HL-60 (cell line): ENCODE measurements at regions not wholly inside any gene's neighbourhood (a gene's known extent, or its start where the extent isn't known, plus 50 kb on each side); places are given as distances from the start of the nearest gene placed in this dataset.

Source experiments
- DNase-seq, 2 experiments: peaks; one replicate each; pipeline ENCODE4 v3.0.0-alpha.2; 2010 to 2020; ENCODE audit warnings: low read depth in 1 of 2, low spot score in 1 of 2
- H3K27ac ChIP-seq: fragments of 250-450 bp; sonication (Bioruptor Pico); replicated peaks from 2 replicates; pipeline ENCODE4 v1.5.1; 2020; ENCODE audit warnings: mild to moderate bottlenecking, moderate library complexity
- H3K27me3 ChIP-seq: fragments of 250-450 bp; sonication (Bioruptor Pico); 2 replicates; pipeline ENCODE4 v1.5.1; 2021; ENCODE audit warnings: mild to moderate bottlenecking, moderate library complexity; ENCODE audit not compliant: insufficient read depth, poor library complexity, severe bottlenecking
- H3K4me3 ChIP-seq: replicated peaks from 2 replicates; pipeline ENCODE4 v1.5.1; 2011; ENCODE audit warnings: mild to moderate bottlenecking, control low read depth, low read length; ENCODE audit not compliant: insufficient read depth
- CTCF ChIP-seq: IDR thresholded peaks from one replicate; pipeline ENCODE4 v1.5.1; 2011; ENCODE audit warnings: low read length, control low read depth, inconsistent platforms; ENCODE audit not compliant: insufficient read depth
- GABPA ChIP-seq: IDR thresholded peaks from 2 replicates; pipeline ENCODE4 v1.6.1; 2012; ENCODE audit warnings: low read depth
- POLR2AphosphoS5 ChIP-seq: IDR thresholded peaks from 2 replicates; pipeline ENCODE4 v1.6.1; 2012; ENCODE audit warnings: low read depth
- REST ChIP-seq: IDR thresholded peaks from 2 replicates; pipeline ENCODE4 v1.6.1; 2012; ENCODE audit warnings: low read depth; ENCODE audit not compliant: insufficient replicate concordance
- SPI1 ChIP-seq: IDR thresholded peaks from 2 replicates; pipeline ENCODE4 v1.6.1; 2012; ENCODE audit warnings: low read depth, mild to moderate bottlenecking, borderline replicate concordance

- TF ChIP-seq CTCF (no peak), POLR2AphosphoS5 (no peak), REST (no peak), SPI1 (no peak), GABPA (no peak)
- peak; percentile 5 to 38 for DNase-seq
- H3K27ac ChIP-seq = no peak overlapping the region
- no peak overlapping the region for H3K4me3 ChIP-seq
- no peaks in the 10 kb centered on the region for H3K27me3 ChIP-seq
These were observed 132.4 kb upstream of the SYNDIG1 start for GRCh38 chr20:24337069-24337468.

DNA sequence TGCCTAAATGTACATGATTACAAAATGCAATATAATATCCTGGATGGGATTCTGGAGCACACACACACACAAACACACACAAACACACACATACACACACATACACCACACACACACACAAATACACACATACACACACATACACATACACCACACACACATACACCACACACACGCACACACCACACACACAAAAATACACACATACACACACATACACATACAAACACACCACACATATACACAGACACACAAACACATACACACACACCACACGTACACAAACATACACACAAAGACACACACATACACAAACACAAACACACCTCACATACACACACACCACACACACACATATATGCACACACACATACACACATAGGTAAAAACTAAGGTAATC is 134.6 kb upstream of the SYNDIG1 start:
- Histone ChIP-seq H3K4me3 (no peak overlapping the region), H3K27me3 (no peaks in the 10 kb centered on the region), H3K27ac (no peak overlapping the region)
- no peak for DNase-seq
- no peak for TF ChIP-seq REST
- no peak for TF ChIP-seq GABPA
- TF ChIP-seq POLR2AphosphoS5 = no peak
- no peak for TF ChIP-seq CTCF

- TF ChIP-seq CTCF = no peak
- TF ChIP-seq GABPA = no peak
- no peak for TF ChIP-seq REST
- TF ChIP-seq POLR2AphosphoS5 = no peak
- TF ChIP-seq SPI1 = no peak
- no peak overlapping the region for H3K27ac ChIP-seq
- no peak overlapping the region for H3K4me3 ChIP-seq
- no peak for DNase-seq
- H3K27me3 ChIP-seq = no peaks in the 10 kb centered on the region
These were observed 136.5 kb upstream of the SYNDIG1 start for GRCh38 chr20:24332956-24333355.
